HG03095 (cell line): ENCODE measurements at regions not wholly inside any gene's neighbourhood (a gene's known extent, or its start where the extent isn't known, plus 50 kb on each side); places are given as distances from the start of the nearest gene placed in this dataset.
"Not testable (repeated sequence)": the region's sequence is repeated elsewhere in the genome, so short reads cannot be mapped to it uniquely, and the experiment has no call there.

Experiments
- ATAC-seq: cut with Tn5 transposase; IDR thresholded peaks from one replicate; pipeline ENCODE4 v1.9.1; 2021; ENCODE audit warnings: moderate library complexity; ENCODE audit not compliant: unreplicated experiment

- no peak for ATAC-seq
These were observed 398.4 kb downstream of the NUP35 start for GRCh38 chr2:183522489-183523266.

GRCh38 chr2:183530333-183530901, 406.2 kb downstream of the NUP35 start:
- ATAC-seq: peak; percentile 84

- no peak for ATAC-seq
These were observed 408.3 kb downstream of the NUP35 start for GRCh38 chr2:183532514-183532913.

- ATAC-seq: no peak
These were observed 408.8 kb downstream of the NUP35 start for GRCh38 chr2:183533021-183533420.

- no peak for ATAC-seq
These were observed 412.0 kb downstream of the NUP35 start for GRCh38 chr2:183536290-183536689.

- ATAC-seq: no peak
These were observed 412.5 kb downstream of the NUP35 start for GRCh38 chr2:183536714-183537113.

GRCh38 chr2:183541766-183542165, 417.5 kb downstream of the NUP35 start:
- ATAC-seq: no peak

- no peak for ATAC-seq
These were observed 418.4 kb downstream of the NUP35 start for GRCh38 chr2:183542606-183543005.

GRCh38 chr2:183543222-183543621, 419.0 kb downstream of the NUP35 start:
- ATAC-seq: no peak

- ATAC-seq: peak; percentile 86
These were observed 419.5 kb downstream of the NUP35 start for GRCh38 chr2:183543731-183544130.

GRCh38 chr2:183546560-183547350, 422.5 kb downstream of the NUP35 start:
- ATAC-seq: not testable (repeated sequence)

- no peak for ATAC-seq
These were observed 428.5 kb downstream of the NUP35 start for GRCh38 chr2:183552716-183553115.

GRCh38 chr2:183564726-183565125, 440.5 kb downstream of the NUP35 start:
- no peak for ATAC-seq

- no peak for ATAC-seq
These were observed 451.2 kb downstream of the NUP35 start for GRCh38 chr2:183575481-183575880.

GRCh38 chr2:183579686-183580085, 455.4 kb downstream of the NUP35 start:
- no peak for ATAC-seq

GRCh38 chr2:183592271-183592670, 468.0 kb downstream of the NUP35 start:
- no peak for ATAC-seq

- no peak for ATAC-seq
These were observed 469.9 kb downstream of the NUP35 start for GRCh38 chr2:183594150-183594549.

- ATAC-seq: no peak
These were observed 473.6 kb downstream of the NUP35 start for GRCh38 chr2:183597841-183598240.

GRCh38 chr2:183604065-183604464, 479.8 kb downstream of the NUP35 start:
- no peak for ATAC-seq

GRCh38 chr2:183605440-183605839, 481.2 kb downstream of the NUP35 start:
- no peak for ATAC-seq

- ATAC-seq: no peak
These were observed 481.9 kb downstream of the NUP35 start for GRCh38 chr2:183606022-183606717.
